ENCODE measurements at regions not wholly inside any gene's neighbourhood (a gene's known extent, or its start where the extent isn't known, plus 50 kb on each side); places are given as distances from the start of the nearest gene placed in this dataset.

- TF ChIP-seq, protein P1, sequence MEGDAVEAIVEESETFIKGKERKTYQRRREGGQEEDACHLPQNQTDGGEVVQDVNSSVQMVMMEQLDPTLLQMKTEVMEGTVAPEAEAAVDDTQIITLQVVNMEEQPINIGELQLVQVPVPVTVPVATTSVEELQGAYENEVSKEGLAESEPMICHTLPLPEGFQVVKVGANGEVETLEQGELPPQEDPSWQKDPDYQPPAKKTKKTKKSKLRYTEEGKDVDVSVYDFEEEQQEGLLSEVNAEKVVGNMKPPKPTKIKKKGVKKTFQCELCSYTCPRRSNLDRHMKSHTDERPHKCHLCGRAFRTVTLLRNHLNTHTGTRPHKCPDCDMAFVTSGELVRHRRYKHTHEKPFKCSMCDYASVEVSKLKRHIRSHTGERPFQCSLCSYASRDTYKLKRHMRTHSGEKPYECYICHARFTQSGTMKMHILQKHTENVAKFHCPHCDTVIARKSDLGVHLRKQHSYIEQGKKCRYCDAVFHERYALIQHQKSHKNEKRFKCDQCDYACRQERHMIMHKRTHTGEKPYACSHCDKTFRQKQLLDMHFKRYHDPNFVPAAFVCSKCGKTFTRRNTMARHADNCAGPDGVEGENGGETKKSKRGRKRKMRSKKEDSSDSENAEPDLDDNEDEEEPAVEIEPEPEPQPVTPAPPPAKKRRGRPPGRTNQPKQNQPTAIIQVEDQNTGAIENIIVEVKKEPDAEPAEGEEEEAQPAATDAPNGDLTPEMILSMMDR (IDR thresholded peaks at IDR 0.05) = no peak
- Histone ChIP-seq H3K4me1 (no peaks in the 10 kb centered on the region), H3K9me3 (peaks cover 0 to 7% (median 0%) of the 10 kb centered on the region in 11 donors), H3K4me3 (no peak overlapping the region), H3K27me3 (no peaks in the 10 kb centered on the region), H3K36me3 (no peaks in the 10 kb centered on the region), H3K27ac (no peak overlapping the region)
- intact Hi-C loops (cut with DNase I) = no loop called here
- DNase-seq = no peak
- 92 to 93% methylated on average over 2 of the region's 2 CpGs for WGBS, 2 donors
- no peak for ATAC-seq
Measured at GRCh38 chr2:19600982-19601381, 242.6 kb upstream of the OSR1 start.

GRCh38 chr2:19600506-19600905 is 242.1 kb upstream of the OSR1 start:
- Histone ChIP-seq H3K4me3 (no peak overlapping the region), H3K27me3 (no peaks in the 10 kb centered on the region), H3K4me1 (no peaks in the 10 kb centered on the region), H3K9me3 (peaks cover 0 to 7% (median 0%) of the 10 kb centered on the region in 11 donors), H3K27ac (no peak overlapping the region), H3K36me3 (no peaks in the 10 kb centered on the region)
- DNase-seq = no peak
- TF ChIP-seq, protein P1 (IDR thresholded peaks at IDR 0.05) = no peak
- ATAC-seq = no peak
- intact Hi-C loops (cut with DNase I) = no loop called here

- TF ChIP-seq, protein P1 (IDR thresholded peaks at IDR 0.05) = no peak
Measured at GRCh38 chr2:19598971-19599370, 240.5 kb upstream of the OSR1 start.

DNA sequence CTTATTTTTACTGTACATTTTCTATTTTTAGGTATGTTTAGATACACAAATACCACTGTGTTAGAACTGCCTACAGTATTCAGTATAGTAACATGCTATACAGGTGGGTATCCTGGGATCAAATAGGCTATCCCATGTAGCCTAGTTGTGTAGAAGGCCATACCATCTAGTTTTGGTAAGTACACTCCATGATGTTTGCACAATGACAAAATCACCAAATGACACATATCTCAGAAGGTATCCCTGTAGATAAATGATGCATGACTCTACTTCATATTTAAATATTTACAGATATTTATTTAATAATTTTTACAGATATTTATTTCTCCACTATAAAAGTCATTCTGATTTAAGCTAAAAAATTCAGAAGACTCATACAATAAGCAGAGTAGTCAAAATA is 233.8 kb upstream of the OSR1 start:
- intact Hi-C loops (cut with DNase I) = no loop called here
- DNase-seq (no peak), ATAC-seq (no peak)
- Histone ChIP-seq H3K27me3 (no peaks in the 10 kb centered on the region), H3K36me3 (no peaks in the 10 kb centered on the region), H3K4me3 (no peak overlapping the region), H3K27ac (no peak overlapping the region), H3K4me1 (no peaks in the 10 kb centered on the region), H3K9me3 (no peaks in the 10 kb centered on the region)
- TF ChIP-seq, protein P1 (IDR thresholded peaks at IDR 0.05) = no peak

More at GRCh38 chr2:19598971-19599370, 240.5 kb upstream of the OSR1 start:
- Histone ChIP-seq H3K9me3 (peaks cover 0 to 7% (median 0%) of the 10 kb centered on the region in 11 donors), H3K36me3 (no peaks in the 10 kb centered on the region), H3K27me3 (no peaks in the 10 kb centered on the region), H3K4me3 (no peak overlapping the region), H3K27ac (no peak overlapping the region), H3K4me1 (no peaks in the 10 kb centered on the region)
- intact Hi-C loops (cut with DNase I) = no loop called here
- ATAC-seq = no peak
- WGBS, 2 donors = 63 to 67% methylated on average over 3 of the region's 3 CpGs
- no peak for DNase-seq

DNA sequence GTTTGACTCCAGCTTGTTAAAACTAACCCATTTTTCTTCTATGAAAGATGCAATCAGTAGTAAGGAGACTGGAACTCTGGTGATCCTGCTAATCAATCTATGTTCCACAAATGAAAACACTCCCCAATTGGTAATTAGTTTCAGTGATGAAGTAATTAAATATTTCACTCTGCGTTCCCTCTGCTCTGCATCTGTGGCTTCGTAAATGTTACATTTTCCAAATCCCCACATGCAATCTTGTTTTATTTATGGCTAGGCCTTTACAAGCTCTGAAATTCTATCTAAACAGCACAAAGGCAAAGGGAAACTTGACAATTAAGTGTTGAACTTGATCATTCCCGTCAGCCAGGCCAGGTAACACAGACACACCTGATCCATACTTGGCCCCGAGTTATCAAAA is 231.4 kb upstream of the OSR1 start:
- intact Hi-C loops (cut with DNase I) = no loop called here
- no peaks in the 10 kb centered on the region for H3K9me3 ChIP-seq
- H3K4me3 ChIP-seq = no peak overlapping the region
- H3K36me3 ChIP-seq = no peaks in the 10 kb centered on the region
- no peak for ATAC-seq
- WGBS, 2 donors = 95 to 96% methylated on average over 4 of the region's 4 CpGs
- no peak overlapping the region for H3K27ac ChIP-seq
- H3K4me1 ChIP-seq = no peaks in the 10 kb centered on the region
- TF ChIP-seq, protein P1 (IDR thresholded peaks at IDR 0.05) = no peak
- no peaks in the 10 kb centered on the region for H3K27me3 ChIP-seq
- no peak for DNase-seq
